K562 (cell line): ENCODE measurements at regions not wholly inside any gene's neighbourhood (a gene's known extent, or its start where the extent isn't known, plus 50 kb on each side); places are given as distances from the start of the nearest gene placed in this dataset.
A peak's percentile ranks its signal among the peaks of the same experiment; 100 is the strongest.

Experiments used
- AFF4 ChIP-seq: sonication (generic); formaldehyde crosslinking; IDR thresholded peaks from 2 replicates; pipeline ENCODE4 v1.8.0; 2023; ENCODE audit warnings: mild to moderate bottlenecking, missing genetic modification reagents
- ARID3A ChIP-seq: IDR thresholded peaks from 2 replicates; pipeline ENCODE4 v1.6.1; 2012; ENCODE audit warnings: low read depth, low read length, improper control_type of control experiment, borderline replicate concordance
- BHLHE40 ChIP-seq: IDR thresholded peaks from 2 replicates; pipeline ENCODE4 v1.6.1; 2011; ENCODE audit warnings: low read length, improper control_type of control experiment
- C11orf30 ChIP-seq: fragments of 450-650 bp; IDR thresholded peaks from 2 replicates; pipeline ENCODE4 v1.6.1; 2016; ENCODE audit warnings: low read depth, mild to moderate bottlenecking
- ELF1 ChIP-seq: fragments of 200-800 bp; sonication (Bioruptor generic); IDR thresholded peaks from 2 replicates; pipeline ENCODE4 v1.6.1; 2016; ENCODE audit warnings: missing genetic modification characterization, missing compliant biosample characterization
- ESRRA ChIP-seq: fragments of 450-650 bp; IDR thresholded peaks from 2 replicates; pipeline ENCODE4 v1.6.1; 2014; ENCODE audit warnings: low read depth, mild to moderate bottlenecking, moderate library complexity, borderline replicate concordance
- FOXO4 ChIP-seq: fragments of 450-650 bp; formaldehyde crosslinking; IDR thresholded peaks from 2 replicates; pipeline ENCODE4 v1.4.0; 2020; ENCODE audit warnings: mild to moderate bottlenecking, moderate library complexity
- FOXP4 ChIP-seq: sonication (generic); formaldehyde crosslinking; IDR thresholded peaks from 2 replicates; pipeline ENCODE4 v1.8.0; 2022; ENCODE audit warnings: mild to moderate bottlenecking, missing genetic modification reagents, borderline replicate concordance
- HDGF ChIP-seq: fragments of 450-650 bp; IDR thresholded peaks from 2 replicates; pipeline ENCODE4 v1.6.1; 2016
- HMBOX1 ChIP-seq: sonication (generic); IDR thresholded peaks from 2 replicates; pipeline ENCODE4 v1.6.1; 2016
- HMG20A ChIP-seq: fragments of 450-650 bp; formaldehyde crosslinking; conservative IDR thresholded peaks from 2 replicates; pipeline ENCODE4 v1.4.0; 2020; ENCODE audit warnings: mild to moderate bottlenecking, mixed read lengths
- MAZ ChIP-seq, 2 experiments: fragments of 450-650 bp in 1 of 2; sonication (generic) in 1 of 2; formaldehyde crosslinking; IDR thresholded peaks in 1 of 2; conservative IDR thresholded peaks in 1 of 2; 2 replicates each; pipeline versions ENCODE4 v1.4.0 to v1.5.0; 2020; ENCODE audit warnings: mild to moderate bottlenecking in 1 of 2, missing genetic modification reagents in 1 of 2
- RCOR1 ChIP-seq, 2 experiments: IDR thresholded peaks; 2 replicates each; pipeline ENCODE4 v1.6.1; 2012; ENCODE audit warnings: low read depth in 2 of 2, low read length in 2 of 2, borderline replicate concordance in 1 of 2, improper control_type of control experiment in 1 of 2
- SOX6 ChIP-seq: fragments of 450-650 bp; IDR thresholded peaks from 2 replicates; pipeline ENCODE4 v1.6.1; 2014; ENCODE audit warnings: mild to moderate bottlenecking
- TCF3 ChIP-seq: sonication (generic); formaldehyde crosslinking; IDR thresholded peaks from 2 replicates; pipeline ENCODE4 v1.4.0; 2020; ENCODE audit warnings: mild to moderate bottlenecking, missing genetic modification reagents
- U2AF2 ChIP-seq: fragments of 200-400 bp; formaldehyde crosslinking; optimal IDR thresholded peaks from 2 replicates; pipeline ENCODE3; 2017; ENCODE audit warnings: low read depth, mild to moderate bottlenecking, low read length
- ZNF445 ChIP-seq: fragments of 250-450 bp; sonication (Bioruptor Pico); IDR thresholded peaks from 2 replicates; pipeline ENCODE4 v1.4.0; 2020; ENCODE audit warnings: low read depth, mild to moderate bottlenecking, moderate library complexity

GRCh38 chr6:137799950-137800568 is 67.0 kb upstream of the TNFAIP3 start (continued):
- TF ChIP-seq AFF4 (no peak), ZNF445 (CRISPR knock-in tag) (no peak), U2AF2 (no peak), ESRRA (0 out of 2 replicates have a peak, but pooled peaks have one; percentile 17), MAZ (CRISPR knock-in tag; conservative IDR thresholded peaks at IDR 0.05 in 1 of 2, IDR thresholded peaks at IDR 0.05 in 1 of 2) (peak; percentile 13 to 50; a peak in 1 of 4 replicates), BHLHE40 (peak; percentile 3; the same call in 1 of the 2 replicates), HMG20A (no peak), RCOR1 (IDR thresholded peaks at IDR 0.05; ENCODE audit: borderline replicate concordance in 1 of 2, low read depth in 2 of 2, low read length in 2 of 2) (peak in 1 of 2 experiments; percentile 44; a peak in 1 of 4 replicates), TCF3 (CRISPR knock-in tag) (peak; percentile 28; the same call in 1 of the 2 replicates), ELF1 (0 out of 2 replicates have a peak, but pooled peaks have one; percentile 26), HMBOX1 (0 out of 2 replicates have a peak, but pooled peaks have one; percentile 52), SOX6 (peak; percentile 11; the same call in 1 of the 2 replicates), ARID3A (peak; percentile 99), FOXO4 (0 out of 2 replicates have a peak, but pooled peaks have one; percentile 38), HDGF (0 out of 2 replicates have a peak, but pooled peaks have one; percentile 16), FOXP4 (no peak), C11orf30 (peak; percentile 8; the same call in 1 of the 2 replicates)
